Left lung (tissue), 4 donors: ENCODE measurements at regions not wholly inside any gene's neighbourhood (a gene's known extent, or its start where the extent isn't known, plus 50 kb on each side); places are given as distances from the start of the nearest gene placed in this dataset.

Experiments used
- ATAC-seq: fragments of 200-7000 bp; cut with Tn5 transposase; one replicate; pipeline ENCODE4 v1.9.1; 2020; ENCODE audit warnings: moderate library complexity
- DNase-seq, 4 donors: peaks; one replicate each; pipeline ENCODE4 v3.0.0-alpha.2; 2013 to 2020
- H3K27ac ChIP-seq, 2 donors: fragments of 200-600 bp; sonication (generic) in 1 of 2; one replicate each; pipeline versions ENCODE4 v1.5.0 to v1.8.0; 2020 to 2021
- H3K27me3 ChIP-seq, 2 donors: fragments of 200-600 bp; sonication (generic) in 1 of 2; one replicate each; pipeline versions ENCODE4 v1.5.0 to v1.8.0; 2020 to 2021
- H3K36me3 ChIP-seq, 2 donors: fragments of 200-600 bp; sonication (generic) in 1 of 2; one replicate each; pipeline versions ENCODE4 v1.5.0 to v1.8.0; 2020 to 2021
- H3K4me1 ChIP-seq, 2 donors: fragments of 200-600 bp; one replicate each; pipeline ENCODE4 v1.8.0; 2021
- H3K4me3 ChIP-seq, 2 donors: fragments of 200-600 bp; sonication (generic) in 1 of 2; one replicate each; pipeline versions ENCODE4 v1.5.0 to v1.8.0; 2020 to 2021; ENCODE audit warnings: mild to moderate bottlenecking in 1 of 2
- H3K9me3 ChIP-seq, 2 donors: fragments of 200-600 bp; sonication (generic) in 1 of 2; one replicate each; pipeline versions ENCODE4 v1.5.0 to v1.8.0; 2020 to 2021
- CTCF ChIP-seq, 2 donors: fragments of 200-600 bp; sonication (generic) in 1 of 2; IDR thresholded peaks; one replicate each; pipeline versions ENCODE4 v1.5.0 to v1.8.0; 2021; ENCODE audit warnings: antibody characterized with exemption in 2 of 2
- intact Hi-C, 2 donors: fragments of 100-400 bp; cut with DNase I; formaldehyde crosslinking; loops; one replicate each; pipeline versions ENCODE4 v1.11.2 to v1.14.2; 2022
- donor health status: DM: no; HTN: yes; CAD: no.
- donor health status: DM: no; HTN: no; CAD: no.

GRCh38 chr16:76007645-76008044, 269.6 kb upstream of the CNTNAP4 start:
- ATAC-seq (no peak), DNase-seq (no peak)
- no peak for TF ChIP-seq CTCF (IDR thresholded peaks at IDR 0.05)
- no peak overlapping the region for H3K4me3 ChIP-seq
- H3K27me3 ChIP-seq: no peaks in the 10 kb centered on the region
- H3K27ac ChIP-seq: no peak overlapping the region
- H3K9me3 ChIP-seq: no peaks in the 10 kb centered on the region
- H3K4me1 ChIP-seq: no peaks in the 10 kb centered on the region
- intact Hi-C loops: no loop called here
- no peaks in the 10 kb centered on the region for H3K36me3 ChIP-seq

- ATAC-seq (no peak), DNase-seq (no peak)
- Histone ChIP-seq H3K27ac (no peak overlapping the region), H3K4me3 (no peak overlapping the region), H3K27me3 (no peaks in the 10 kb centered on the region), H3K9me3 (peaks cover 0 to 5% of the 10 kb centered on the region in 2 donors), H3K36me3 (no peaks in the 10 kb centered on the region), H3K4me1 (no peaks in the 10 kb centered on the region)
- TF ChIP-seq CTCF (IDR thresholded peaks at IDR 0.05): no peak
- intact Hi-C loops: no loop called here
Measured at GRCh38 chr16:76023835-76024234, 253.4 kb upstream of the CNTNAP4 start.

- ATAC-seq (no peak), DNase-seq (no peak)
- no peaks in the 10 kb centered on the region for H3K27me3 ChIP-seq
- H3K9me3 ChIP-seq: peaks cover 0 to 36% of the 10 kb centered on the region in 2 donors
- no peak for TF ChIP-seq CTCF (IDR thresholded peaks at IDR 0.05)
- no peak overlapping the region for H3K27ac ChIP-seq
- no peak overlapping the region for H3K4me3 ChIP-seq
- no peaks in the 10 kb centered on the region for H3K36me3 ChIP-seq
- intact Hi-C loops: no loop called here
- no peaks in the 10 kb centered on the region for H3K4me1 ChIP-seq
Measured at GRCh38 chr16:76035689-76036088, 241.5 kb upstream of the CNTNAP4 start.

- no peak for DNase-seq
- Histone ChIP-seq H3K4me1 (no peaks in the 10 kb centered on the region), H3K9me3 (peaks cover 0 to 36% of the 10 kb centered on the region in 2 donors), H3K27ac (no peak overlapping the region), H3K27me3 (no peaks in the 10 kb centered on the region), H3K4me3 (no peak overlapping the region), H3K36me3 (no peaks in the 10 kb centered on the region)
- ATAC-seq: no peak
- no peak for TF ChIP-seq CTCF (IDR thresholded peaks at IDR 0.05)
- intact Hi-C loops: no loop called here
Measured at GRCh38 chr16:76038097-76038496, 239.1 kb upstream of the CNTNAP4 start.

GRCh38 chr16:76052725-76053124, 224.5 kb upstream of the CNTNAP4 start:
- Histone ChIP-seq H3K36me3 (no peaks in the 10 kb centered on the region), H3K4me3 (no peak overlapping the region), H3K4me1 (no peaks in the 10 kb centered on the region), H3K9me3 (peaks cover 3 to 7% of the 10 kb centered on the region in 2 donors), H3K27me3 (no peaks in the 10 kb centered on the region), H3K27ac (no peak overlapping the region)
- intact Hi-C loops: no loop called here
- DNase-seq (no peak), ATAC-seq (no peak)
- TF ChIP-seq CTCF (IDR thresholded peaks at IDR 0.05): no peak
